HG02623 (cell line): ENCODE measurements at regions not wholly inside any gene's neighbourhood (a gene's known extent, or its start where the extent isn't known, plus 50 kb on each side); places are given as distances from the start of the nearest gene placed in this dataset.
A peak's percentile ranks its signal among the peaks of the same experiment; 100 is the strongest.
"Not testable (repeated sequence)": the region's sequence is repeated elsewhere in the genome, so short reads cannot be mapped to it uniquely, and the experiment has no call there.

Experiments used
- ATAC-seq: cut with Tn5 transposase; IDR thresholded peaks from one replicate; pipeline ENCODE4 v1.9.1; 2021; ENCODE audit warnings: moderate library complexity; ENCODE audit not compliant: unreplicated experiment

DNA sequence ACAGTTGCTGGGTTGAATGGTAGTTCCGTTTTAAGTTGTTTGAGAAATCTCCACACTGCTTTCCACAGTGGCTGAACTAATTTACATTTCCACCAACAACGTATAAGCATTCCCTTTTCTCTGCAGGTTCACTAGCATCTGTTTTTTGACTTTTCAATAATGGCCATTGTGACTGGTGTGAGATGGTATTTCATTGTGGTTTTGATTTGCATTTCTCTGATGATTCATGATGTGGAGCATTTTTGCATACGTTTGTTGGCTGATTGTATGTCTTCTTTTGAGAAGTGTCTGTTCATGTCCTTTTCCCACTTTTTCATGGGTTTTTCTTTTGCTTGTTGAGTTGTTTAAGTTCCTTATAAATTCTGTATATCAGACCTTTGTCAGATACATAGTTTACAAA, 150.2 kb upstream of the MAP3K1 start:
- not testable (repeated sequence) for ATAC-seq

GRCh38 chr5:56664025-56664424, 151.3 kb upstream of the MAP3K1 start:
- no peak for ATAC-seq

DNA sequence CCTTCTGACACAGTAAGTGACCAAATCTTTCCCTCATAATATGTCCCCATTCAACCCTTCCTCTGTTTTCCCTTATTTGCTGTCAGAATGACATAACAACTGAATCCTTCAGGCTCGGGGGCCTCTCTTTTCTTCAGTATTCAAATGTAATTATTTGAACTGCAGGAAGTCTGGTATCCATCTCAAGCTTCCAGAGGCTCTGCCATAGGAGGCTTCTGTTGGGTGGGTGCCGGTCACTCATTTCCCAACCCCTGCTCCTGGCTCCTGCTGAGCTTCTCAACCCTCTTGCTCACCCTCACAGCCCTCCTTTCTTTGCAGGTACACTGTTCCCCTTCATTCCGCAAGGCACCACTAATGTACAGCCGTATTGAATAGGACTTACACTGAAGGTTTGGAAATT, 151.8 kb upstream of the MAP3K1 start:
- ATAC-seq = no peak

DNA sequence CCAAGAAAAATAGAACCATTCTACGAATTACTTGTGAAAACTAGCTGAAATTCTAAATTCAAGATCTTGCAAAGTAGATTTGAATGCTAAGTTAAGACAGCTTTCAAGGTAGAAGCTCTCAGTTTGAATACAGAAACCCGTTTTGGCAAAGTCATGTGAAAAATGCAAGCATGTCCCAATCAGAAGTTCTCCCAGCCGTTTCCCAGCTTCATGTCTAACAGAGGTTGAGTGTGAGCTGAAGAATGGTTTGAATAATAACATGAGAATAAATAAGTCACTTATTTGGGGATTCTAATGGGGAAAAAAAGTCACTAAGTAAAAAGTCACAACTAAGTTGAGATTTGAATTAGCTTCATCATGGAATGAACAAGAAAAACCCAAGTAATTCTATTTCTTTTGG, 152.5 kb upstream of the MAP3K1 start:
- ATAC-seq = no peak

DNA sequence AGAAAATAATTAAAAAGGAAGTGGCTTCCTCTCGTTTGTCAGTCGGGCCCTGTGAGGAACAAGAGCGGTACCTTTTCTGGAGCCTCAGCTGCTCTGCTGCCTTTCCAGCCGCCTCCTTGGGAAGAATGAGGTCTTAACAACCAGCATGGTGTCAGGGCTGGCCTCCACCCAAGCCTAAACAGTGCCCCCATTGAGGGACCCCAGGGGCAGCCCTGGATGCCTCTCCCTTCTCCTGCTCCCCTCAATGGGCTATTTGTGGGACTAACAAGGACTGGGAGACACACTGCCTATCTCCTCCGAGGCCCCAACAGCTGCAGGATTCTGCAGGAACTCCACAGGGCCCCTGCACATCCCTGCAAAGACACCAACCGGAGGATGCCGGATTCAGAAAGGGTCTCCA, 155.4 kb upstream of the MAP3K1 start:
- no peak for ATAC-seq

GRCh38 chr5:56658972-56659371, 156.4 kb upstream of the MAP3K1 start:
- ATAC-seq = no peak

DNA sequence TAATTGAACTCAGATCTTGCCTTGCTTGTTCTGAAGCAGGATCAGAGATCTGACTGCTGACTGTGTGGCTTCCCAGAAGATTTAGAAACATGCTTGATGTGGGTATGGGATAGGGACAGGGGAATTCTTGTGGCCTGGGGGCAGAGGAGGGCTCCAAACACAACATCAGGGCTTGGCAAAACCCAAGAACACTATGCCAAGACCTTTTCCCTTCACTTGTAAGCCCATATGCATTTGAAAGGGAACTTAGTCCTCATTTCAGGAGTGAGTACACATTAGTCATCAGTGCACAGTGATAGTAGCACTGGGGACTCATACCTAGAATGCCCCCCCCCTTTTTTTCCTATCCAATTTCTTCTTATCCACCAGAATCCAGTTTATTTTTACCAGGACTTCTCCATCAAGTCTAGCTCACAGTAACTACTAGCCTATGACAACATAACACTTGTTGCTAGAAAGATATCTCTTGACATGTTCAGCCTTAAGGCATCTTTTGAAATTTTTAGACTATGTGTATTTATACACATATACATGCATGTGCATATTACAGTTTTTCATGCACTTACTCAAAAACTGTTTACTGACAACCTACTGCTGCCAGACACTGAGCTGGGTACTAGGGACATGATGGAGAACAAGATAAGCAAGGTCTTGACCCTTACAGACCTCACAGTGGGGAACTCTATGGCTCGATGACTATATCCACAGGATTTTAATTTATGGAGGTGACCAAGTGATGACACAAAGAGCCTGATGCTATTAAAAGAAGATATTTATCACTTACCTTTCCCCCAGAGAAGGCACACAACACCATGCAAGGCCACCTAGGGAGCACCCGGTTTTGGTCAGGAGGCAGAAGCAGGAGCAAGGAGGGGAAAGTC, 158.3 kb upstream of the MAP3K1 start:
- no peak for ATAC-seq

DNA sequence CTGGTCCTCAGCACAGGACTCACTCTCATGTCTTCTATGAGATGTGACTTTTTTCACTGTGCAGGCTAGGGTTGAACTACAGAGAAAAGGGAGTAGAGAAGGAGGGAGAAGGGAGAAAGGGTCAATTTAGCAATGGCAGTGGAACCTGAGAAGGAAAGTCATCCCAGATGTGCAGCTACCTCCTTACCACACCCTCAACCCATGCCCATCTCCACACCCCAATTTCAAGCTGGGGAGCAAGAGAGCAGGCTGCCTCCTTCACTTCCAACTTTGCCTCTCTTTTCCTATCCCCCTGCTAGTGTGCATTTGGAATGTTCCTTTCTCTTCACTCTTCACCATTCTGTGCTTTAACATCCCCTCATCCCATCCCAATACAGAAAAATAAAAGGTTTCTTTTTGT, 163.5 kb upstream of the MAP3K1 start:
- ATAC-seq = no peak

DNA sequence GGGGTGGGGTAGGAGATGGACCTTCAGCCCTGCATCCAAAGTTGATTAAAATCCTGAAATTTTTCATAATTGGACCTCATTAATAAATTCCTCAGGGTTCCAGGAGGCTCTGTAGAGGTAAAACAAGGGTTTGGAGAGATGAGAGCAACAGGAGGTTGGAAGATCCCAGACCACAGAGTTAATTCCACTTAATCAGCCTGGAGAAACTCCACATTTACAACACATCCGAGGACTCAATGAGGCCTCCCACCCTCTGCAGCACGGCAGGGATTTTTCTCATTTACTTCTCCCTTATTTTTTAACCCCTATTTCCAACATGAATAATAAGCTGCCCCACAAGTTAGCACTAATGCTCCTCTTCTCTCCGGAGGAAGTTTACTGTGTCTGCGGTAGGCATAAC, 165.0 kb upstream of the MAP3K1 start:
- ATAC-seq = no peak

DNA sequence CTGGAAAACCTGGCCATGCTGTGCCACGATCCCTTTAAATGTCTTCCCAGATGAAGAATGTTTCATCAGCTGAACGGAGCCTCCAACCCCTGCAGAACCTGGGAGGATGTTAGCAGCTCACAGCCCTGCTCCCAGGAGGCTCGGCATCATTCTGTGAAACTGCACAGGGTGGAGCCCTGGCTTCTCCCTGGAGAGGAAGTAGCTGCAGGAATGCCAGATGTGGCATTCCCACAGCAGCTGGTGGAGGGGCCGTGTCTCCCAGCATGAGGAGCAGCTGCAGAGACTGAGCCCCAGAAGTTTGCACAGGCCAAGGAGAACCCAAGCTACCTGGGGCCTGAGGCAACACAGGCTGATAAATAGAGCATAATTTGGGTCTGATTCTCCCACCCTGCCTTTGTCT, 165.8 kb upstream of the MAP3K1 start:
- no peak for ATAC-seq

DNA sequence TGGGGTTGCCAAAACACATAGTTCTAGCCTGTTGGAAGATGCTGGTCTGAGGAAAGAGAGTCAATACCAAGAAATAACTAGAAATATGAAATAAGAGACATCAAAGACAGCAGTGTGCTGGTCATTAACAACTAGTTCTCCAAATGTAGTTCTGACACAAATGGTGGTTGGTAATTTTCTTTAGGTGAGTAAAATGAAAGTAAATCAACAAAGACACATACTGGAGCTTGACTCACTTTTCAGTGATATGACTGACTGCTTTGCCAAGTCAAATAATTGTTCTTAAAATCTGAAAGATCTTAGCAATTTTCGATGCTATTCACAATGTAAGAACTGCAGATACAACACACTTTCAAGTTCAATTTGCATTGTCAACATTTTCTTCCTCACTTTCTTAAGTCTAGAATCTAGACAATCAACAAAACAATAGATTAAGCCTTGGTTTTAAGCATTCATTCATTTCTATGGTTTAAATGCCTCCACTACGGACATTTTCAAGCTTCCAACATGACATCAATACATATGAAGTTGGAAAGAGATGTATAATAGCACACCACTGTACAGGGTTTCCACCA, 166.8 kb upstream of the MAP3K1 start:
- ATAC-seq = no peak

- ATAC-seq = no peak
Observed at GRCh38 chr5:56647099-56647850, 168.1 kb upstream of the MAP3K1 start.

DNA sequence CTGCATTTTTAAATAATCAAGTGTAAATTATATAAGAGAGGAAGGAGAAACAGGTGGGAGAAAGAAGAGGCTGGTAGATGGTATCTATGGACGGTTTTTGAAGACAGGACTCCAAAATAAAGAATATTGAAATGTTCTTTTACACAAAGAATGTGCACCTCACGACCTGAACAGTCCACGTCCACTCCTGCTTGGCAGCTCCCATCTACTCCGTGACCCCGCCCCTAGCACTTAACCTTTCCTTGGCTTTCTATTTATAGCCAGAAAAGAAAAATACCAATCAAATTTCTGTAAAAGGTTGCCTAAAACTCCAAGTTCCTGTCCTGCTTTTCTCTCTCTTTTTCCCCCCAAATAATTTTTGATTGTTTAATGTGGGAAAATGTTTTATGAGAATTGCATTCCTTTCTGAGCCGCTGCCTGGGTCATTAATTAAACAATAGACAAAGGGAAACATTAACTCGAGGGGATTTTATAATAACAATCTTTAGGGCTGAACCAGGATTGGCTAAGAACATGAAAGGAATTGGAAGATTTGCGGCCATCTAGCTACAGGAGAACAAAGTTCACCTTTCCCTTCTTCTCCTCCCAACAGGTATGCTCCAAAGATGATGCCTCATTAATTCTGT, 173.6 kb upstream of the MAP3K1 start:
- no peak for ATAC-seq

DNA sequence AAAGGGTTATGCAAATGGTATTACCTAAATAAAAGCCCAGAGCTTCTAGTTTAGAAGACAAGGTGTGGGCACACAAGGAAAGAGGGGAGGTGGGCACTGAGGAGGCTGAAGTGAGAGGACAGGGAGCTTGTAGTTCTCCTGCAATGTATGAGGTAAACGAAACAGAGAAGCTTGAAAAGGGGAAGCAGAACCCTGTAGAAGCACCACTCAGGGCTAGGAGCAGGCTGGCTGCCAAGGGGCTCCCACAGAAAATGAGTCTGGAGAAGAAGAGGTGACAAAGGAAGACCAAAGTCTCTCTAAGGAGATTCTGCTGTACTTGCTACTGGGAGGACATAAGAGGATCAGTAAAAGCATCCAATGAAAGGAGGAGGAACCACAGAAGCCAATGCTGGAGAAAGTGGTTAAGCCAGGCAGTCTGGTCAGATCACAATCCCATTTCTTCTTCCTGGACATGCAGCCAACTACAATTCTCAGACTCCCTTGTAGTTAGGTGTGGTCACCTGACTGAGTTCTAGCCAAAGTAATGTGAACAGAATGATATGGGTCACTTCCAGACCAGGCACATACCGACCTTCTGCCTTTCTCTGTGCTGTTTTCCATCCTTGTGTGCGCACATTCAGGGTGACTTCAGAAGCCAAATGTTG, 174.5 kb upstream of the MAP3K1 start:
- peak; percentile 77 for ATAC-seq

- ATAC-seq = no peak
Observed at GRCh38 chr5:56639476-56639875, 175.9 kb upstream of the MAP3K1 start.

DNA sequence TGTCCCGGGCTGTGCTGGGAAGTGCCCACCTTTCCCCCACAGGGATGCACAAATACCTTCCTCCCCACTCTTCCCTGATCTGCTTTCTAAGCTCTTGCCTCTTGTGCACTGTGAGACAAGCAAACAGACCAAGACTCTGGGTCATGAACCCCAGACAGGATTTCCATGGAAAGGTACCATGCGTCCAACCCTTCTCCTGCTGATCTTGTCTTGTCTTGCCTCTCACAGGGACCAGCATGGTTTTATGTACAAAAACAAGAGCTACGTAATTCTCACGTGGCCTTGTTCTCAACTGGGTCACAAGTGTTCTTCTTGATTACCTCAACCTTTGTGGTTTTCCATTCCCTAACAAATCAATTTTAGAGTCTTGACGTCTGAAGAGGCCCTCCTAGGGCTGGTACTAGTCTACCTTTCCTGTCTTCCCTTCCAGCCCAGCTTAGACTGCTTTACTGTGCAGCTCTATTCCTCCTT, 176.5 kb upstream of the MAP3K1 start:
- ATAC-seq = no peak

DNA sequence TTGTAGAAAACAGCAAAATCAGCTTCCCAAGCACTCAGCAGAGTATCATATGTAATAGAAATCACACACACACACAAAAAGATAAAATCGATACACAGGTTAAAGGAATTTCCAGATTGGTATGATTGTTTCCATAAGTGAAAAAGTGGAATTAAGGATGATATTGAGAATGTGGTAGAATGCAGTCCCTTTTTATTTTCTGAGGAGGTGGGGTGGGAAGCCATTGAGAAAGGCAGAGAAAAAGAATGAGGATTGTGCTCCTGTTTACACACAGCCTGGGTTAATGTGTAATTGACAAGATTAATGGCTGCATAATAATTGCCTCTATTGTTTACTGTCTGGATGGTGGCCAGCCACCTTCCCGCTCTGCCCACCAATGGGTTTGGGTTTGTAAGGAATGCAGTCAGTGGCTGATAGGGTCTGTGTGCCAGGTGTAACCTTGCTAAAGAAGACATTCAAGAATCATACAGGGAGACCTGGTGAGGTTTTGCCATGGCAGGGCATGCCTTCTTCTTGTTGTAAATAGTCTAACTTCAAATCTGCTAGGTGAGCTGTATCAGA, 177.2 kb upstream of the MAP3K1 start:
- no peak for ATAC-seq

GRCh38 chr5:56637321-56637920, 177.9 kb upstream of the MAP3K1 start:
- ATAC-seq = no peak

DNA sequence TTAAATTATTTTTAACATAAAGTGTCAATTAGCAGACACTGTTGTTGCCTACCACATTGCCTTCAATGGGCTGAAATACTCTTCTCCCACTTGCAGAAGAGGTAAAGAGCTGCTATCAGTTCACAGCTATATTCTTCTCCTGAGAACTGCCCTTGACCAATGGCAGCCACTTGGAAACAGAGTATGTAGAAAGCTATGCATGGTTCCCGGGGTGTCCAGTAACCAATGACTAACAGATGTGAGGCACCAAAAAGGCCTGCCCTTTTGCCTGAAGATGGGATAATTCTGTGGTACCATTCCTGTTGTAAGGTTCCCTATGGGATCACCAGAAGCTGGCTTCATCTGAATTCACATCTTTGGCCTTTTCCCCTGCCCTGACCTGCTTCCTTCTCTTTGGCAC, 181.4 kb upstream of the MAP3K1 start:
- no peak for ATAC-seq

GRCh38 chr5:56632939-56633338, 182.4 kb upstream of the MAP3K1 start:
- ATAC-seq = no peak
